ENCODE measurements at regions not wholly inside any gene's neighbourhood (a gene's known extent, or its start where the extent isn't known, plus 50 kb on each side); places are given as distances from the start of the nearest gene placed in this dataset.
"Not testable (repeated sequence)": the region's sequence is repeated elsewhere in the genome, so short reads cannot be mapped to it uniquely, and the experiment has no call there.

- Mint-ChIP-seq H3K27me3 (peaks cover 9% of the 10 kb centered on the region), H3K36me3 (ENCODE audit: low read depth) (no peaks in the 10 kb centered on the region), H3K4me3 (no peak overlapping the region), H3K27ac (no peak overlapping the region), H3K4me1 (ENCODE audit: low read depth) (no peaks in the 10 kb centered on the region), H3K9me3 (no peaks in the 10 kb centered on the region)
Measured at GRCh38 chr4:109378511-109378910, 55.1 kb upstream of the SEC24B start.

- Mint-ChIP-seq H3K36me3 (ENCODE audit: low read depth) (no peaks in the 10 kb centered on the region), H3K27ac (no peak overlapping the region), H3K9me3 (no peaks in the 10 kb centered on the region), H3K4me1 (ENCODE audit: low read depth) (no peaks in the 10 kb centered on the region), H3K27me3 (peaks cover 9% of the 10 kb centered on the region), H3K4me3 (no peak overlapping the region)
Measured at GRCh38 chr4:109378076-109378475, 55.5 kb upstream of the SEC24B start.

GRCh38 chr4:109375778-109376414 is 57.7 kb upstream of the SEC24B start:
- no peaks in the 10 kb centered on the region for H3K9me3 Mint-ChIP-seq
- no peaks in the 10 kb centered on the region for H3K4me1 Mint-ChIP-seq (ENCODE audit: low read depth)
- no peaks in the 10 kb centered on the region for H3K36me3 Mint-ChIP-seq (ENCODE audit: low read depth)
- peaks cover 18% of the 10 kb centered on the region for H3K27me3 Mint-ChIP-seq
- no peak overlapping the region for H3K4me3 Mint-ChIP-seq
- H3K27ac Mint-ChIP-seq: no peak overlapping the region

- no peaks in the 10 kb centered on the region for H3K4me1 Mint-ChIP-seq (ENCODE audit: low read depth)
- H3K27ac Mint-ChIP-seq: no peak overlapping the region
- H3K27me3 Mint-ChIP-seq: peaks cover 41% of the 10 kb centered on the region
- no peaks in the 10 kb centered on the region for H3K9me3 Mint-ChIP-seq
- H3K4me3 Mint-ChIP-seq: no peak overlapping the region
- no peaks in the 10 kb centered on the region for H3K36me3 Mint-ChIP-seq (ENCODE audit: low read depth)
Measured at GRCh38 chr4:109368661-109369060, 65.0 kb upstream of the SEC24B start.

GRCh38 chr4:109365939-109366338 is 63.5 kb upstream of the COL25A1 start:
- Mint-ChIP-seq H3K4me3 (no peak overlapping the region), H3K4me1 (ENCODE audit: low read depth) (peaks cover 2% of the 10 kb centered on the region), H3K36me3 (ENCODE audit: low read depth) (no peaks in the 10 kb centered on the region), H3K9me3 (no peaks in the 10 kb centered on the region), H3K27ac (no peak overlapping the region), H3K27me3 (peaks cover 42% of the 10 kb centered on the region)

- H3K4me3 Mint-ChIP-seq; H3K9me3 Mint-ChIP-seq; H3K4me1 Mint-ChIP-seq (ENCODE audit: low read depth); H3K27ac Mint-ChIP-seq; H3K36me3 Mint-ChIP-seq (ENCODE audit: low read depth): not testable (repeated sequence)
- peaks cover 46% of the 10 kb centered on the region for H3K27me3 Mint-ChIP-seq
Measured at GRCh38 chr4:109365297-109365696, 62.8 kb upstream of the COL25A1 start.

DNA sequence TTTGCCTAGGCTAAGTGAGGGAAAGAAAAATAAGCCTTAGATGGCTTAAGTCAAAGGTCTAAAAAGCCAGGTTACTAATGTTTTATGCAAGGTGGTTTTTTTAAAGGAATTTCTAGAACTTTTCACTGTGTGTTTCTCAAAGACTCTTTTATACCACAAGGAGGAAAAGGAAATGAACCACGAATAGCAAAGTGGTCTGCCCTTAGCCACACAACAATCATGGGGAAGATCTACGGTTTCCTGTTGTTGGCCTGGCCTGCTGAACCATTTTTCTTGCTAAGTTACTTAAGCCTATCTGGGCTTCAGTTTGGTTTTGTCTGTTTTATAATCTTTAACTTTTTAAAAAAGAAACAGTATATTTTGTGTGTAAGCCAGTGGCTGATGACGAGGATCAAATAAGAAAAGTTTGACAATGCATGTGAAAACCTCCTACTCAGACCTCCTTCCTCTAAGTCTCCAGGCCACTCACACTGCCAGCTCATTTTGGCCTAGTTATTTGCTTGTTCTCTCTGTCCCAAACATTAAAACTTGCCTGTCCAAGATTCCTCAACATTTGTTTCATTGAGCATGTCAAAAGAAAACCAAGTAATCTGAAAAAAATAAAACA is 56.7 kb upstream of the COL25A1 start:
- Mint-ChIP-seq H3K27me3 (peaks cover 43% of the 10 kb centered on the region), H3K9me3 (no peaks in the 10 kb centered on the region), H3K36me3 (ENCODE audit: low read depth) (no peaks in the 10 kb centered on the region), H3K4me1 (ENCODE audit: low read depth) (peaks cover 28% of the 10 kb centered on the region), H3K4me3 (no peak overlapping the region), H3K27ac (peak overlapping the region; percentile 29)

GRCh38 chr4:109355835-109356234 is 53.4 kb upstream of the COL25A1 start:
- H3K4me1 Mint-ChIP-seq (ENCODE audit: low read depth): peaks cover 25% of the 10 kb centered on the region
- no peaks in the 10 kb centered on the region for H3K36me3 Mint-ChIP-seq (ENCODE audit: low read depth)

DNA sequence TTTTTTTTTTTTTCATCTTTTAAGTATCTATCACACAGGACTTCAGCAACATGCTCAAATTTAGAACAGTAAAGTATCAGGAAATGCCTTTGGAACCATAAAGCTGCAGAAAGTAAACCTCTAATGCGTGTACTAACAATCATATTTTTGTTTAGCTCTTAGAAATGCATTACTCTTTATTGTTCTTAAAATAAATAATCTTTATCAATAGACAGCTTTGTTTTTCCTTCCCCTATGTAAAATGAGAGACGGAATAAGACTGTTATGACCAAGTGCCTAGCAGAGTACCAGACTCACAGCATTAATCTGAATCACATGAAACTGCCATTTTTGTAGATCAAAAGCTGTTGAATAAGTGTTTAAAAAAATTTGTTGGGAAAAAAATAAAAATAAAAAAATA is 50.5 kb upstream of the COL25A1 start:
- no peaks in the 10 kb centered on the region for H3K36me3 Mint-ChIP-seq (ENCODE audit: low read depth)
- no peak overlapping the region for H3K4me3 Mint-ChIP-seq
- H3K27me3 Mint-ChIP-seq: peaks cover 49% of the 10 kb centered on the region
- H3K9me3 Mint-ChIP-seq: no peaks in the 10 kb centered on the region
- peaks cover 3% of the 10 kb centered on the region for H3K4me1 Mint-ChIP-seq (ENCODE audit: low read depth)
- H3K27ac Mint-ChIP-seq: no peak overlapping the region

More at GRCh38 chr4:109355835-109356234, 53.4 kb upstream of the COL25A1 start:
- Mint-ChIP-seq H3K9me3 (no peaks in the 10 kb centered on the region), H3K27me3 (peaks cover 39% of the 10 kb centered on the region), H3K27ac (no peak overlapping the region), H3K4me3 (no peak overlapping the region)

Measured in stimulated activated naive CD8-positive, alpha-beta T cell treated with anti-CD3 and anti-CD28 coated beads, Interleukin-15, Interleukin-2, amounts not matched to agents 100 ng/mL and 50 ng/mL, for 24 hours (primary cell).